ENCODE measurements at regions not wholly inside any gene's neighbourhood (a gene's known extent, or its start where the extent isn't known, plus 50 kb on each side); places are given as distances from the start of the nearest gene placed in this dataset.

DNA sequence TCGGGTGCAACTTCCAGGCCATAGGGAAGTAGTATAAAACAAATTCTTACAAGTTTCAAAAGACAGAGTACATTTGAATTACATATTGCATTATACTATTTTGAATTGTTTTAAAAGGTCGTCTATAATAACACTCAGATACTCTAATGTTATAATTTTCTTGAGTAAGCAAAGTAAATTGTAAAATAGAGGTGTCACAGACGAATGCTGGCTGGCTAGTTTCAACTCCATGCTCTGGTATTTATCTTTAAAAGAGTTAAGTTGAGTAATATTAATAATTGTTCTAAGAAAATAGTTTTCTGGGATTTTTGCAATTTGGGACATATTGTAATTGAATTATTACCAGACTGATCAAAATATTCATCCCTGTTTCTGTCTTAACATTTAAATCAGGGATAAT lies 764.9 kb downstream of the TECRL start:
- TF ChIP-seq, protein P1, sequence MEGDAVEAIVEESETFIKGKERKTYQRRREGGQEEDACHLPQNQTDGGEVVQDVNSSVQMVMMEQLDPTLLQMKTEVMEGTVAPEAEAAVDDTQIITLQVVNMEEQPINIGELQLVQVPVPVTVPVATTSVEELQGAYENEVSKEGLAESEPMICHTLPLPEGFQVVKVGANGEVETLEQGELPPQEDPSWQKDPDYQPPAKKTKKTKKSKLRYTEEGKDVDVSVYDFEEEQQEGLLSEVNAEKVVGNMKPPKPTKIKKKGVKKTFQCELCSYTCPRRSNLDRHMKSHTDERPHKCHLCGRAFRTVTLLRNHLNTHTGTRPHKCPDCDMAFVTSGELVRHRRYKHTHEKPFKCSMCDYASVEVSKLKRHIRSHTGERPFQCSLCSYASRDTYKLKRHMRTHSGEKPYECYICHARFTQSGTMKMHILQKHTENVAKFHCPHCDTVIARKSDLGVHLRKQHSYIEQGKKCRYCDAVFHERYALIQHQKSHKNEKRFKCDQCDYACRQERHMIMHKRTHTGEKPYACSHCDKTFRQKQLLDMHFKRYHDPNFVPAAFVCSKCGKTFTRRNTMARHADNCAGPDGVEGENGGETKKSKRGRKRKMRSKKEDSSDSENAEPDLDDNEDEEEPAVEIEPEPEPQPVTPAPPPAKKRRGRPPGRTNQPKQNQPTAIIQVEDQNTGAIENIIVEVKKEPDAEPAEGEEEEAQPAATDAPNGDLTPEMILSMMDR (conservative IDR thresholded peaks at IDR 0.05; ENCODE audit: low read depth, low read length) = no peak
- H3K4me3 ChIP-seq (ENCODE audit: low read length) = no peak overlapping the region
- no peak for DNase-seq (ENCODE audit: low read depth)

DNA sequence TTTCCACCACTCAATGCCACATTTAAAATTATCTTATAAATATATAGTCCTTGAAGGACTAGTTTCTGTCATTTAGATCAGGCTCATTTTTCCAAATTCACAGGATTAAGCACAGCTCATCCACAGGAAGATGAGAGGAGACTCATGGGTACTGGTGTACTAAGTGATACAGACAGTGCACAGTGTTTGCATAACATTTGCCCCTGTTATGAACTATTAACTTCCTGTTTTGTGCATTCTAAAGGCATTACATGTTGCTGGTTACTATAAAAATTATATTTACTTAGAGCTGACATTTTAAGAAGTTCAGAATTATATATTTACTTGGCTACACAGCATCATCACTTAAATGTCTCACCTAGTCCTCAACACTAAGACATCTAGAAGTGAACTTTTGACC lies 772.0 kb downstream of the TECRL start:
- no peak overlapping the region for H3K4me3 ChIP-seq (ENCODE audit: low read length)
- TF ChIP-seq, protein P1 (conservative IDR thresholded peaks at IDR 0.05; ENCODE audit: low read depth, low read length) = no peak
- no peak for DNase-seq (ENCODE audit: low read depth)

DNA sequence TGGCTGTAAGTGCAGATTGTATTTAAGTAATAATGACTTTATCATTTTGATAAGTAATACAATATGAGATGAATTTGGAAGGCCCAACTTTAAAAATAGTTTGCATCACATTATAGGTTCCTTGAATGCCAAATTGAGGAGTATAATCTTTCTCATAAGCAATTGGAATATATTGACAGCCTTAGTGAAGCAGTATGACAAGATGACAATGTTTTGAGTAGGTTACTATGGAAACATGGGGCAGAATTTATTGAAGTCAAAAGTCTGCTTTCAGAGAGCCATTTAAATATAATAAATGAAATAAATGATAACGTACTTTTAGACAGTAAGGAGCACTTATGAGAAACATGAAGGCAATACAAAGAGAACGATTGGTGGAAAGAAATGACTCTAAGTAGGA lies 776.4 kb downstream of the TECRL start:
- H3K4me3 ChIP-seq (ENCODE audit: low read length) = no peak overlapping the region
- DNase-seq (ENCODE audit: low read depth) = no peak
- TF ChIP-seq, protein P1 (conservative IDR thresholded peaks at IDR 0.05; ENCODE audit: low read depth, low read length) = no peak

DNA sequence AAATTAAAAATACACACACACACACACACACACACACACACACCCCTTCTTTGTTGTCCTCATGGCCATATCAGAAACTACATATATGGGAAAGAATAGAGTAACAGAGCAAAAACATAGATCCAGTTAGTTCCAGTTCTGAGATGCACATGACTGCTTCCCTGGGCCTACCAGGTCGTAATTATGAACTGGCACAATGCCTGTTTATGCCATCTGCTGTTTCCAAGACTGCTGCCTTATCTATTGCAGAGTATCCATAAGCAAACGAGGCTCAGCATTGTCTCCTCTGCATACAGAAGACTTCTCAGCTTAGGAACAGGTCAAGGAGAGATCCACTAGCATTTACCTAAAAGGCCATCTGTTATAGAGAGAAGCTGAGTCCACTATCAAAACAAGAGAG lies 789.0 kb downstream of the TECRL start:
- TF ChIP-seq, protein P1 (conservative IDR thresholded peaks at IDR 0.05; ENCODE audit: low read depth, low read length) = no peak
- H3K4me3 ChIP-seq (ENCODE audit: low read length) = no peak overlapping the region
- DNase-seq (ENCODE audit: low read depth) = no peak

DNA sequence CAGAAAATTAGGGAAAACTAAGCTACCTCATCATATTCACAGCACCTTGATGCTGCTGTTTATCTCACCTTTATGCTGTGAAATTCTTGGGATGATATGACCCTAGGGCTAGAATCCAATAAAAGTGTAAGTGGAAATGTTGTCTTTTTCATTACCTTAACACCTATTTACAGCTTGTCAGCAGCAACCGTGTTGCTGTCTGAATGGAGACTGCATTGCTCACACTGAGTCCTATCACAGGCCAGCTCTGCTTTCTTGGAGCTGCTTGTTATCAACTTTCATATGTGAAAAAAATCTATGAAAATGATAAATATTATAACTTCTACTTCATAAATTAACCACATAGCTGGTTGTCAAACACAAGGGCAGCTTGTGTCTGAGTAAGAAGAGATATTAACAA lies 789.5 kb downstream of the TECRL start:
- DNase-seq (ENCODE audit: low read depth) = no peak
- no peak overlapping the region for H3K4me3 ChIP-seq (ENCODE audit: low read length)
- TF ChIP-seq, protein P1 (conservative IDR thresholded peaks at IDR 0.05; ENCODE audit: low read depth, low read length) = no peak

DNA sequence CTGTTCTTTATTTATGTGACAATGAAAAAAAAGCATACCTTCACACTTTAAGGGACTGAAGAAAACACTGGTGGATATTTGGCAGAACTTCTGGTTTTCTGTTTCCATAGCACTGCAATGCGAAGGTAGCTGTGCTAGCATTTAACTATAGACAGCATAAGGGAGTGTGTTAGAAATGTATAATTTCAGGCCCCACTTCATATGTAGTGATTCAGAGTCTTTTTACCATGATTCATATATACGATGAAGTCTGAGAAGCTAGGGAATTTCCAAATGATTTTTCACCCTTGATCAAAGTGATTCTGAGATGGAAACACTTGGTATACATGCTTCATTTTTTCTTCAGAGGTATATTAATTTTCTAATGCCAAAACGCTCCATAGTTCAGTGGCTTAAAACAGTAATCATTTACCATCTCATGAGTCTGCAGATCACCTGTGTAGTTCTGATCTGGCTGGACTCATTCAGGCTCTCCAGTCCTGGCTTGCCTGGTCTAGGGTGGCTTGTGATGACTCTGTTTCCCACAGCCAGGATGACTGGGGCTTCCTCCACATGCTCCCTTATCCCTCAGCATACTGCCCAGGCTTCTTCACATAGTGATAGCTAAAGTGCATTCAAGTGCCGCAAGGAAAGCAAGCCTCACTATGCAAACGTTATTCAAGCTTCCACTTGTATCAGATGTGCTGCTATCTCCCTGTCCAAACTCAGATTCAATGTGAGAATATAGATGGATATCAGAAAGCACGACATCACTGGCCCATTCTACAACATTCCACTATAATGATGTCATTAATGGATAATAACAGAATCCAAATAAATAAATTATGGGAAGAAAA lies 790.1 kb downstream of the TECRL start:
- TF ChIP-seq, protein P1 (conservative IDR thresholded peaks at IDR 0.05; ENCODE audit: low read depth, low read length) = no peak
- no peak overlapping the region for H3K4me3 ChIP-seq (ENCODE audit: low read length)
- no peak for DNase-seq (ENCODE audit: low read depth)

All from retinal pigment epithelial cell (primary cell).